ENCODE measurements at regions not wholly inside any gene's neighbourhood (a gene's known extent, or its start where the extent isn't known, plus 50 kb on each side); places are given as distances from the start of the nearest gene placed in this dataset.

DNA sequence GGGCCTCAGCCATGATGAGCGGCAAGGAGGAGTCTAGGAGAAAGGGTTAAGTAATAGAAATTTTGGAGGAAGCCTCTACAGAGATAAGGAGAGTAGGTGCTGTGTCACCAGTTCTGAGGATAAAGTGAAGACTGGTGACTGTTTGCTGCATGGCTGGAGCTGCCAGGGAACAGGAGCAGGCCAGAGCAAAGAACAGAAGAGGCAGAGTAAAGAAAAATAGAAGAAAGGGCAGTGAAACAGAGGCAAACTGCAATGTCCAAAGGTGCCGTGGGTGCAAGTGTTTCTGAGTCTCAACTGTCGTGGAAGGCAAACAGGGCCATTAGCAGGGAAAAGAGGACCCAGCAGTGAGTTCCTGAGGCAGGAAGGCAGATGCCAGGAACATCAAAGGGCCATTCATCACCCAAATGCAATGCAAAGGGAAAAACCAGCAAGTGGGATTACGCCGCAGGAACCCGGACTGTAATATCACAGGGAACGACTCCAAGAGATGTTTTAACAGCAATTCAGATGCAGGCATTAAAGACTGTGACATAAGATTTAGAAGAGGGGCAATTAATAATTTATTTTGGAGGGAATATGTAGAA is 318.3 kb downstream of the FOXO1 start (continued):
- TF ChIP-seq, protein P1, sequence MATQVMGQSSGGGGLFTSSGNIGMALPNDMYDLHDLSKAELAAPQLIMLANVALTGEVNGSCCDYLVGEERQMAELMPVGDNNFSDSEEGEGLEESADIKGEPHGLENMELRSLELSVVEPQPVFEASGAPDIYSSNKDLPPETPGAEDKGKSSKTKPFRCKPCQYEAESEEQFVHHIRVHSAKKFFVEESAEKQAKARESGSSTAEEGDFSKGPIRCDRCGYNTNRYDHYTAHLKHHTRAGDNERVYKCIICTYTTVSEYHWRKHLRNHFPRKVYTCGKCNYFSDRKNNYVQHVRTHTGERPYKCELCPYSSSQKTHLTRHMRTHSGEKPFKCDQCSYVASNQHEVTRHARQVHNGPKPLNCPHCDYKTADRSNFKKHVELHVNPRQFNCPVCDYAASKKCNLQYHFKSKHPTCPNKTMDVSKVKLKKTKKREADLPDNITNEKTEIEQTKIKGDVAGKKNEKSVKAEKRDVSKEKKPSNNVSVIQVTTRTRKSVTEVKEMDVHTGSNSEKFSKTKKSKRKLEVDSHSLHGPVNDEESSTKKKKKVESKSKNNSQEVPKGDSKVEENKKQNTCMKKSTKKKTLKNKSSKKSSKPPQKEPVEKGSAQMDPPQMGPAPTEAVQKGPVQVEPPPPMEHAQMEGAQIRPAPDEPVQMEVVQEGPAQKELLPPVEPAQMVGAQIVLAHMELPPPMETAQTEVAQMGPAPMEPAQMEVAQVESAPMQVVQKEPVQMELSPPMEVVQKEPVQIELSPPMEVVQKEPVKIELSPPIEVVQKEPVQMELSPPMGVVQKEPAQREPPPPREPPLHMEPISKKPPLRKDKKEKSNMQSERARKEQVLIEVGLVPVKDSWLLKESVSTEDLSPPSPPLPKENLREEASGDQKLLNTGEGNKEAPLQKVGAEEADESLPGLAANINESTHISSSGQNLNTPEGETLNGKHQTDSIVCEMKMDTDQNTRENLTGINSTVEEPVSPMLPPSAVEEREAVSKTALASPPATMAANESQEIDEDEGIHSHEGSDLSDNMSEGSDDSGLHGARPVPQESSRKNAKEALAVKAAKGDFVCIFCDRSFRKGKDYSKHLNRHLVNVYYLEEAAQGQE (IDR thresholded peaks at IDR 0.05; ENCODE audit: borderline replicate concordance) = no peak
- TF ChIP-seq, protein P1 (CRISPR knock-in tag; IDR thresholded peaks at IDR 0.05; ENCODE audit: low read depth) = no peak
